ENCODE measurements at regions not wholly inside any gene's neighbourhood (a gene's known extent, or its start where the extent isn't known, plus 50 kb on each side); places are given as distances from the start of the nearest gene placed in this dataset.

GRCh38 chr20:11101696-11102095 is 427.9 kb upstream of the JAG1 start:
- no peak for DNase-seq

- DNase-seq = no peak
These were observed 430.1 kb upstream of the JAG1 start for GRCh38 chr20:11103866-11104265.

- no peak for DNase-seq
These were observed 434.5 kb upstream of the JAG1 start for GRCh38 chr20:11108102-11108810.

- no peak for DNase-seq
These were observed 436.7 kb upstream of the JAG1 start for GRCh38 chr20:11110535-11110934.

GRCh38 chr20:11111191-11111590 is 437.4 kb upstream of the JAG1 start:
- DNase-seq = no peak

GRCh38 chr20:11112832-11113231 is 439.0 kb upstream of the JAG1 start:
- DNase-seq = no peak

- DNase-seq = no peak
These were observed 440.6 kb upstream of the JAG1 start for GRCh38 chr20:11114382-11114781.

GRCh38 chr20:11117808-11118528 is 444.2 kb upstream of the JAG1 start:
- DNase-seq = no peak

- no peak for DNase-seq
These were observed 445.1 kb upstream of the JAG1 start for GRCh38 chr20:11118802-11119380.

GRCh38 chr20:11119573-11119972 is 445.8 kb upstream of the JAG1 start:
- DNase-seq = no peak

- no peak for DNase-seq
These were observed 446.6 kb upstream of the JAG1 start for GRCh38 chr20:11120431-11120830.

- peak; percentile 20 for DNase-seq
These were observed 451.2 kb upstream of the JAG1 start for GRCh38 chr20:11124849-11125505.

- DNase-seq = no peak
These were observed 454.5 kb upstream of the JAG1 start for GRCh38 chr20:11128220-11128718.

GRCh38 chr20:11128721-11129120 is 454.9 kb upstream of the JAG1 start:
- no peak for DNase-seq

GRCh38 chr20:11130554-11131166 is 456.9 kb upstream of the JAG1 start:
- no peak for DNase-seq

- DNase-seq = no peak
These were observed 459.1 kb upstream of the JAG1 start for GRCh38 chr20:11132819-11133415.

GRCh38 chr20:11136691-11137090 is 462.9 kb upstream of the JAG1 start:
- DNase-seq = no peak

- DNase-seq = no peak
These were observed 463.9 kb upstream of the JAG1 start for GRCh38 chr20:11137688-11138087.

GRCh38 chr20:11140359-11140758 is 466.6 kb upstream of the JAG1 start:
- DNase-seq = no peak

GRCh38 chr20:11143481-11143880 is 469.7 kb upstream of the JAG1 start:
- DNase-seq = no peak

- DNase-seq = no peak
These were observed 470.5 kb upstream of the JAG1 start for GRCh38 chr20:11144114-11144950.

GRCh38 chr20:11145616-11146015 is 471.8 kb upstream of the JAG1 start:
- DNase-seq = no peak

Measured in KG1 (cell line).